Calu3 (cell line): ENCODE measurements at regions not wholly inside any gene's neighbourhood (a gene's known extent, or its start where the extent isn't known, plus 50 kb on each side); places are given as distances from the start of the nearest gene placed in this dataset.

Source experiments
- BruUV-seq: library from RNA; stranded (reverse); fragments of 400-500 nt; replicated peaks from 2 replicates; lab custom pipeline; 2021; lab: Mats Ljungman, UMichigan
- CTCF ChIA-PET: fragments of 300-600 bp; sonication (Branson Sonifier 250); formaldehyde crosslinking; loops from one replicate; lab custom pipeline; 2022; ENCODE audit warnings: antibody characterized with exemption; lab: Charles Lee
- DNase-seq: peaks from one replicate; pipeline ENCODE4 v3.0.0; 2022
- H3K27ac Mint-ChIP-seq: one replicate; pipeline ENCODE4 v1.8.0; 2022; ENCODE audit warnings: mixed read lengths; ENCODE audit not compliant: unreplicated experiment
- H3K27me3 Mint-ChIP-seq: one replicate; pipeline ENCODE4 v1.8.0; 2022; ENCODE audit warnings: mixed read lengths; ENCODE audit not compliant: unreplicated experiment
- H3K36me3 Mint-ChIP-seq: one replicate; pipeline ENCODE4 v1.8.0; 2022; ENCODE audit warnings: mild to moderate bottlenecking, moderate library complexity, mixed read lengths; ENCODE audit not compliant: insufficient read depth, unreplicated experiment
- H3K4me1 Mint-ChIP-seq: one replicate; pipeline ENCODE4 v1.8.0; 2022; ENCODE audit warnings: mild to moderate bottlenecking, low read depth, mixed read lengths; ENCODE audit not compliant: unreplicated experiment
- H3K4me3 Mint-ChIP-seq: one replicate; pipeline ENCODE4 v1.8.0; 2022; ENCODE audit warnings: mild to moderate bottlenecking, low read depth, moderate library complexity, mixed read lengths; ENCODE audit not compliant: unreplicated experiment
- H3K9me3 Mint-ChIP-seq: one replicate; pipeline ENCODE4 v1.8.0; 2022; ENCODE audit warnings: low read depth, mixed read lengths; ENCODE audit not compliant: unreplicated experiment
- intact Hi-C: fragments of 100-400 bp; cut with micrococcal nuclease; formaldehyde crosslinking; loops from one replicate; pipeline ENCODE4 v1.10.0; 2022; ENCODE audit not compliant: unreplicated experiment
- TF ChIP-seq, protein P1 (sequence below): fragments of 200-600 bp; IDR thresholded peaks from one replicate; pipeline ENCODE4 v1.8.0; 2022; ENCODE audit warnings: antibody characterized with exemption; ENCODE audit not compliant: unreplicated experiment

DNA sequence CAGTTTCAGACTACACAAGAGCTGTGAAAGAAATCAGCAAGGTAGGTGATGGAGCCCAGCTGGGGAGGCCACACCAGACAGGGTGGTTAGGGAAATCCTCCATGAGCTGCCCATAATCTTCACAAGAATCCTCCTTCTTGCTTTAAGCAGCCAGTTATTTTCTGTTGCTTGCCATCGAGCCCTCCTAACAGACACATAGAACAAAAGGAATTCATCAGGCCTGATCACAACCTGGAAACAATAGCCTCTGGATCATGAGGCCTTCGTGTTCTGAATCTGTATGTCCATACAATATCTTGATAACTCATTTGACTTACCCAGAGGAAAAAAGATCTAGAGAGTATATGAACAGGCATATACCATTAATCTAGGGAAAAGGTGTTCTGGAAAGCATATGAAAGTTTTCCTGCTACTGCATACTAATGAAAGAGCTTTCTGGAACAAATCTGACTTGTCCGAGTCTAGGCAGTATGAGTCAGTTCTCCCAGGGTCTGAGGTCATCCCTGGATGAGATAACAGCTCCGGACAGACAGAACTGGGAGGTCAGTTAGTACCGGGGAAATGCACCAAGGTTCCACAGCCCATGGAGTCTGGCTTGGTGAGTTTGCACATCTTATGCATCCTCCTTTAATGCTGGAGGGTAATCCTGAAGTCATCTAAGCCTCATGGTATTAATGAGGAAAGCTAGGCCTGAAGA is 52.8 kb upstream of the ELK3 start:
- CTCF ChIA-PET = interaction anchor here (0.6 kb wide), 1 partner anchor 9 kb away, joined by 5 read pairs; no protein-coding TSS in a partner anchor
- Mint-ChIP-seq H3K27me3 (no peaks in the 10 kb centered on the region), H3K36me3 (no peaks in the 10 kb centered on the region), H3K9me3 (peaks cover 3% of the 10 kb centered on the region), H3K4me1 (peaks cover 5% of the 10 kb centered on the region), H3K4me3 (no peak overlapping the region), H3K27ac (no peak overlapping the region)
- DNase-seq = no peak
- TF ChIP-seq, protein P1, sequence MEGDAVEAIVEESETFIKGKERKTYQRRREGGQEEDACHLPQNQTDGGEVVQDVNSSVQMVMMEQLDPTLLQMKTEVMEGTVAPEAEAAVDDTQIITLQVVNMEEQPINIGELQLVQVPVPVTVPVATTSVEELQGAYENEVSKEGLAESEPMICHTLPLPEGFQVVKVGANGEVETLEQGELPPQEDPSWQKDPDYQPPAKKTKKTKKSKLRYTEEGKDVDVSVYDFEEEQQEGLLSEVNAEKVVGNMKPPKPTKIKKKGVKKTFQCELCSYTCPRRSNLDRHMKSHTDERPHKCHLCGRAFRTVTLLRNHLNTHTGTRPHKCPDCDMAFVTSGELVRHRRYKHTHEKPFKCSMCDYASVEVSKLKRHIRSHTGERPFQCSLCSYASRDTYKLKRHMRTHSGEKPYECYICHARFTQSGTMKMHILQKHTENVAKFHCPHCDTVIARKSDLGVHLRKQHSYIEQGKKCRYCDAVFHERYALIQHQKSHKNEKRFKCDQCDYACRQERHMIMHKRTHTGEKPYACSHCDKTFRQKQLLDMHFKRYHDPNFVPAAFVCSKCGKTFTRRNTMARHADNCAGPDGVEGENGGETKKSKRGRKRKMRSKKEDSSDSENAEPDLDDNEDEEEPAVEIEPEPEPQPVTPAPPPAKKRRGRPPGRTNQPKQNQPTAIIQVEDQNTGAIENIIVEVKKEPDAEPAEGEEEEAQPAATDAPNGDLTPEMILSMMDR = no peak
- no TSS peak for BruUV-seq
- intact Hi-C loops = no loop called here

DNA sequence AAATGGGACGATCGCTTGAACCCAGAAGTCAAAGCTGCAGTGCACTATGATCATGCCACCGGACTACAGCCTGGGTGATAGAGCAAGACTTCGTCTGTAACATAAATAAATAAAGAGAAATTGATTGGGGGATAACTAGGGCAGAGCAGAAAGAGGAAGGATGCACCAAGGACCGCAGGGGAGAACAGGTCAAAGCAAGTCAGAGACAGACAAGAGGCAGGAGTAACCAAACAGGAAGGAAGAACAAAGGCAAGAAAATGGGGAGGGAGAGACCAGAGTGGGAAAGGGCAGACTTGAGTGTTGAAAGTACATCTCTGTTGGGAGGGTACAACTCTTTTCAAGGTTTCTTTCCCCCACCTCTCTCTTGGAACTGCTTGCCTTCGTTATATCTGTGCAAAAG is 50.8 kb upstream of the ELK3 start:
- Mint-ChIP-seq H3K4me1 (no peaks in the 10 kb centered on the region), H3K4me3 (no peak overlapping the region), H3K36me3 (no peaks in the 10 kb centered on the region), H3K9me3 (peaks cover 3% of the 10 kb centered on the region), H3K27ac (no peak overlapping the region), H3K27me3 (no peaks in the 10 kb centered on the region)
- TF ChIP-seq, protein P1 = no peak
- no TSS peak for BruUV-seq
- CTCF ChIA-PET = no interaction called here
- no peak for DNase-seq
- intact Hi-C loops = no loop called here

DNA sequence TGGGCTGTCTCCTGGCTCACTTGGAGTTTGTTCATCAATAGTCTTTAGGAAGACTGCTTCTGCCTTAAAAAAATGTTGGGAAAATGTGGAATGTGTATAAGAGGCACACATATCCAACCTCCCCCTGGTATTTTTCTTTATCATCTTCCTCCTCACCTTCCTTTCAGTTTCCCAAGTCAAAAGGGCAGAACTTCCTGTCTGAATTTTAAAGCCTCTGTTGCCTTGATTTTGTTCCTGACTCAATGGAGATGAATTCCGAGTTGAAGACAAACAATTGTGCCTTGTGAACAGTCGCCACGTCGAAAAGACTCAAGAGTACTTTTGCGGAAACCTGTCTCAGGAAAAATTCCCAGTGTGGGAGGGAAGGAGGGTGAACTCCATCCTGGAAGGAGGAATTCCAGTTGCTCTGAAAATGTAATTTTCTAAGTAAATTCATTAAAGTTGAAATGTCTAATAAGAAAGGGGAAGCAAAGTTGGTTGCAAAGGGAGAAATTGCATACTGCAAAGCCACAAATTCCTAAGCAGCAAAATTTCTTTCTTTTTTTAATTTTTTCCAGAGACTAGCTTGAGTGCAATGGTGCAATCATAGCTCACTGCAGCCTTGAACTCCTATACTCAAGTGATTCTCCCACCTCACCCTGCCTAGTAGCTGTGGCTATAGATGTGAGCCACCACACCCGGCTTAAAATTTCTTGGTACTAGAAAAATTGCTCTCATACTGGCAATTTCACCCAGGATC is 50.2 kb upstream of the ELK3 start:
- no peak overlapping the region for H3K27ac Mint-ChIP-seq
- CTCF ChIA-PET = no interaction called here
- BruUV-seq = no TSS peak
- H3K27me3 Mint-ChIP-seq = no peaks in the 10 kb centered on the region
- intact Hi-C loops = no loop called here
- H3K4me3 Mint-ChIP-seq = no peak overlapping the region
- H3K4me1 Mint-ChIP-seq = no peaks in the 10 kb centered on the region
- no peak for DNase-seq
- H3K9me3 Mint-ChIP-seq = peaks cover 3% of the 10 kb centered on the region
- TF ChIP-seq, protein P1 = no peak
- no peaks in the 10 kb centered on the region for H3K36me3 Mint-ChIP-seq
